ENCODE measurements at regions not wholly inside any gene's neighbourhood (a gene's known extent, or its start where the extent isn't known, plus 50 kb on each side); places are given as distances from the start of the nearest gene placed in this dataset.

DNA sequence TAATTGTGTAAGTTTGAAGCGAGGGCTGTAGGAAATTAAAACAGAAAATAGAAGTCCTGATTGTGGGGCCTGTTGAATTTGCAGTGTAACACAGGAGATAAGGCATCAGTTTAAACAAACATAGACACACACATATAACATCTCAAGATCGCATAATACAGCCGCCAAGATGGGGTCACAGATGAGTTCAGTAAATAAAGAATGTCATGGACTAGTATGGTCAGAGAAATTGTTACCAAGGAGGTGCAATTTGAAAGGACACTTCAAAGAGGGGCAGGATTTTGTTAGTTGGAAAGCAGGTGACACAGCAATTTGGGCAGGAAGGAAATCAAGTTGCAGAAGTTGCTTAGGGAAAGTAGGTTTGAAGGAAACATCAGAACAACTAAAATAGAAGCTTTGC, 450.0 kb downstream of the USP25 start:
- TF ChIP-seq, protein P1, sequence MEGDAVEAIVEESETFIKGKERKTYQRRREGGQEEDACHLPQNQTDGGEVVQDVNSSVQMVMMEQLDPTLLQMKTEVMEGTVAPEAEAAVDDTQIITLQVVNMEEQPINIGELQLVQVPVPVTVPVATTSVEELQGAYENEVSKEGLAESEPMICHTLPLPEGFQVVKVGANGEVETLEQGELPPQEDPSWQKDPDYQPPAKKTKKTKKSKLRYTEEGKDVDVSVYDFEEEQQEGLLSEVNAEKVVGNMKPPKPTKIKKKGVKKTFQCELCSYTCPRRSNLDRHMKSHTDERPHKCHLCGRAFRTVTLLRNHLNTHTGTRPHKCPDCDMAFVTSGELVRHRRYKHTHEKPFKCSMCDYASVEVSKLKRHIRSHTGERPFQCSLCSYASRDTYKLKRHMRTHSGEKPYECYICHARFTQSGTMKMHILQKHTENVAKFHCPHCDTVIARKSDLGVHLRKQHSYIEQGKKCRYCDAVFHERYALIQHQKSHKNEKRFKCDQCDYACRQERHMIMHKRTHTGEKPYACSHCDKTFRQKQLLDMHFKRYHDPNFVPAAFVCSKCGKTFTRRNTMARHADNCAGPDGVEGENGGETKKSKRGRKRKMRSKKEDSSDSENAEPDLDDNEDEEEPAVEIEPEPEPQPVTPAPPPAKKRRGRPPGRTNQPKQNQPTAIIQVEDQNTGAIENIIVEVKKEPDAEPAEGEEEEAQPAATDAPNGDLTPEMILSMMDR (IDR thresholded peaks at IDR 0.05): no peak
- no peak for TF ChIP-seq POLR2A (IDR thresholded peaks at IDR 0.05)
